ENCODE measurements at regions not wholly inside any gene's neighbourhood (a gene's known extent, or its start where the extent isn't known, plus 50 kb on each side); places are given as distances from the start of the nearest gene placed in this dataset.

DNA sequence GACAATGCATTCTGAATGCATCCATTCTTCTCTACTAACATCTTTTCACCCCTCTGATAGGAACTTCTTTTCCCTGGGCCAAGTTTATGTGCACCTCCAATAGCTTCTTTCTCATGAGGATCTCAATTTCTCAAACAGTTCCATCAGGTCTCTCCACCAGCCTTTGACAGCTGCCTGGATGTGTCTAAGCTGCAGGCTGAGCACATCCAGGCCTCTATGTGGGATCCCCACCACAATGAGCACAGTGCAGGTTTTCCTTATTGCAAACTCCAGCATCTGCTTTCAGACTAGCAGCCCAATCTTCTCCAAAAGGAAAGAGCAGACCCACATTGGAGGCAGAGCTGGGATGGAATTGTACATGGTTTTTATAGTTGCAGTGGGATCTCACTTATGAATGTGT lies 145.3 kb upstream of the TBX20 start (continued):
- TF ChIP-seq SNAPC5 (CRISPR knock-in tag; IDR thresholded peaks at IDR 0.05) (no peak), BRD9 (IDR thresholded peaks at IDR 0.05; ENCODE audit: low read depth, partially characterized antibody) (no peak), CBFA2T2 (conservative IDR thresholded peaks at IDR 0.05) (no peak), BACH1 (tag; IDR thresholded peaks at IDR 0.05) (no peak), ZNF274 (IDR thresholded peaks at IDR 0.05; ENCODE audit: borderline replicate concordance, low read depth, low read length) (no peak), ZNF644 (tag; IDR thresholded peaks at IDR 0.05; ENCODE audit: low read depth) (no peak), NONO (IDR thresholded peaks at IDR 0.05; ENCODE audit: low read depth in 2 of 2, low read length in 1 of 2) (no peak), EZH2 (IDR thresholded peaks at IDR 0.05; ENCODE audit: borderline replicate concordance, low read depth, low read length) (no peak), ARID3A (IDR thresholded peaks at IDR 0.05; ENCODE audit: borderline replicate concordance, low read depth, low read length) (no peak)
- TF ChIP-seq, protein P1, sequence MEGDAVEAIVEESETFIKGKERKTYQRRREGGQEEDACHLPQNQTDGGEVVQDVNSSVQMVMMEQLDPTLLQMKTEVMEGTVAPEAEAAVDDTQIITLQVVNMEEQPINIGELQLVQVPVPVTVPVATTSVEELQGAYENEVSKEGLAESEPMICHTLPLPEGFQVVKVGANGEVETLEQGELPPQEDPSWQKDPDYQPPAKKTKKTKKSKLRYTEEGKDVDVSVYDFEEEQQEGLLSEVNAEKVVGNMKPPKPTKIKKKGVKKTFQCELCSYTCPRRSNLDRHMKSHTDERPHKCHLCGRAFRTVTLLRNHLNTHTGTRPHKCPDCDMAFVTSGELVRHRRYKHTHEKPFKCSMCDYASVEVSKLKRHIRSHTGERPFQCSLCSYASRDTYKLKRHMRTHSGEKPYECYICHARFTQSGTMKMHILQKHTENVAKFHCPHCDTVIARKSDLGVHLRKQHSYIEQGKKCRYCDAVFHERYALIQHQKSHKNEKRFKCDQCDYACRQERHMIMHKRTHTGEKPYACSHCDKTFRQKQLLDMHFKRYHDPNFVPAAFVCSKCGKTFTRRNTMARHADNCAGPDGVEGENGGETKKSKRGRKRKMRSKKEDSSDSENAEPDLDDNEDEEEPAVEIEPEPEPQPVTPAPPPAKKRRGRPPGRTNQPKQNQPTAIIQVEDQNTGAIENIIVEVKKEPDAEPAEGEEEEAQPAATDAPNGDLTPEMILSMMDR (IDR thresholded peaks at IDR 0.05 in 2 of 3, conservative IDR thresholded peaks at IDR 0.05 in 1 of 3; ENCODE audit: insufficient read depth in 2 of 3, low read depth in 1 of 3, low read length in 3 of 3), result no peak
